ENCODE measurements at regions not wholly inside any gene's neighbourhood (a gene's known extent, or its start where the extent isn't known, plus 50 kb on each side); places are given as distances from the start of the nearest gene placed in this dataset.

- 93 to 98% methylated on average over 1 of the region's 1 CpG for WGBS, 2 donors
- H3K27ac ChIP-seq (ENCODE audit: low read depth in 1 of 2, low read length in 1 of 2): no peak overlapping the region
Observed at GRCh38 chr15:39161096-39161495, 419.8 kb upstream of the THBS1 start.

GRCh38 chr15:39165020-39165706 is 415.7 kb upstream of the THBS1 start:
- H3K36me3 ChIP-seq (ENCODE audit: control insufficient read depth in 4 of 4, insufficient read depth in 4 of 4, low read length in 4 of 4): no peaks in the 10 kb centered on the region
- ATAC-seq (ENCODE audit: insufficient read depth, low FRiP score) (no peak), DNase-seq (no peak)
- 80 to 81% methylated on average over 2 of the region's 2 CpGs for WGBS, 2 donors
- no peak for TF ChIP-seq CTCF (IDR thresholded peaks at IDR 0.05; ENCODE audit: control extremely low read depth, extremely low read depth)
- H3K9me3 ChIP-seq (ENCODE audit: control insufficient read depth in 4 of 4, insufficient read depth in 3 of 4, low read length in 3 of 4): no peaks in the 10 kb centered on the region
- H3K4me3 ChIP-seq: no peak overlapping the region
- no peaks in the 10 kb centered on the region for H3K4me1 ChIP-seq (ENCODE audit: control insufficient read depth in 5 of 5, insufficient read depth in 5 of 5, low read length in 5 of 5)
- H3K27ac ChIP-seq (ENCODE audit: low read depth in 1 of 2, low read length in 1 of 2): peak overlapping the region in 1 of 2 donors; percentile 53
- no peaks in the 10 kb centered on the region for H3K27me3 ChIP-seq (ENCODE audit: control insufficient read depth in 3 of 3, insufficient read depth in 3 of 3, low read length in 2 of 3)
- H3K9ac ChIP-seq (ENCODE audit: insufficient read depth in 1 of 2, low read length in 2 of 2): no peak overlapping the region

More at GRCh38 chr15:39161096-39161495, 419.8 kb upstream of the THBS1 start:
- Histone ChIP-seq H3K9ac (ENCODE audit: insufficient read depth in 1 of 2, low read length in 2 of 2) (no peak overlapping the region), H3K36me3 (ENCODE audit: control insufficient read depth in 4 of 4, insufficient read depth in 4 of 4, low read length in 4 of 4) (no peaks in the 10 kb centered on the region), H3K27me3 (ENCODE audit: control insufficient read depth in 3 of 3, insufficient read depth in 3 of 3, low read length in 2 of 3) (no peaks in the 10 kb centered on the region), H3K4me3 (no peak overlapping the region), H3K4me1 (ENCODE audit: control insufficient read depth in 5 of 5, insufficient read depth in 5 of 5, low read length in 5 of 5) (peaks cover 0 to 3% (median 0%) of the 10 kb centered on the region in 5 donors), H3K9me3 (ENCODE audit: control insufficient read depth in 4 of 4, insufficient read depth in 3 of 4, low read length in 3 of 4) (no peaks in the 10 kb centered on the region)
- DNase-seq (no peak), ATAC-seq (ENCODE audit: insufficient read depth, low FRiP score) (no peak)
- TF ChIP-seq CTCF (IDR thresholded peaks at IDR 0.05; ENCODE audit: control extremely low read depth, extremely low read depth): no peak

DNA sequence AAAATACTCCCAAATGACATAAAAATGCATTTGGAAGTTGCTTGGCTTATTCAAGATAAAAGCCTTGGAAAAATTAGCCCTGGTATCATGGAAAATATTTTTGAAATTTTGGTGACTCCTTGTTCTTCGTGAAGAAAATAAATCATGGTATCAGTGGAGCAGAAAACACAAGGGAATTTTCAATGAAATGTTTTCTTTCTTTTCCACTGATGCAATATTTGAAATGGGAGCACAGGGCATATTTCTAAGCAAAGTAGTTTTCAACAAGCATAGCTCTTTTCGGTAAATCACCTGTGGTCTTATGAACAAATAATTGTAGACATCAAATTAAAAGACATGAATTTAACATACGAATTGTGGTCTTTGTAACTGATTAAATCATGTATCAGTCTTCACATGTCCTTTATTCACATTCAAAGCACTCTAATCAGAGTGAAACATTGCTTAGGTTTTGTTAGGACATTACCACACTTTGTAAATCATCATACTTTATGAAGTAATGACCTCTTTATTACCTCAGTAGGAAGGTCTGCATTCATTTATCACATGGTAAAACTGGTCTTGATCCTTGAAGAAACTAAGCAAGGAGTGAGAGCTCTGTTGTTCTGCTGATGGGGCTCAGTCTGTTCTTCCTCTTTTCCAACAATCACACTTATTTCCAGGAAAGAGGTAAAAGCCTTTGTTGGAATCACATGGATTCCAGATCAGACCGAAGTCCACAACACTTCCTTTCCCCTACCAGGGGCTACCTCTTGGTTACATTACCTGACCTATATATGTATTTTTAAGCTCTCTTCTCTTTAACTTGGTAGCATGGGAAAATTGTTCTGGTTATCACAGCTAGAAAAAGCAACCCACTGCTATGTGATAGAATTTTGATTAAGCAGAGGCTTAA is 413.5 kb upstream of the THBS1 start:
- no peaks in the 10 kb centered on the region for H3K36me3 ChIP-seq (ENCODE audit: control insufficient read depth in 4 of 4, insufficient read depth in 4 of 4, low read length in 4 of 4)
- DNase-seq: no peak
- H3K4me1 ChIP-seq (ENCODE audit: control insufficient read depth in 5 of 5, insufficient read depth in 5 of 5, low read length in 5 of 5): peaks cover 0 to 9% (median 6%) of the 10 kb centered on the region in 5 donors
- WGBS, 2 donors: 74 to 79% methylated on average over 4 of the region's 4 CpGs
- no peaks in the 10 kb centered on the region for H3K27me3 ChIP-seq (ENCODE audit: control insufficient read depth in 3 of 3, insufficient read depth in 3 of 3, low read length in 2 of 3)
- no peak overlapping the region for H3K9ac ChIP-seq (ENCODE audit: insufficient read depth in 1 of 2, low read length in 2 of 2)
- H3K4me3 ChIP-seq: no peak overlapping the region
- no peaks in the 10 kb centered on the region for H3K9me3 ChIP-seq (ENCODE audit: control insufficient read depth in 4 of 4, insufficient read depth in 3 of 4, low read length in 3 of 4)
- ATAC-seq (ENCODE audit: insufficient read depth, low FRiP score): no peak
- no peak overlapping the region for H3K27ac ChIP-seq (ENCODE audit: low read depth in 1 of 2, low read length in 1 of 2)
- no peak for TF ChIP-seq CTCF (IDR thresholded peaks at IDR 0.05; ENCODE audit: control extremely low read depth, extremely low read depth)
